HEK293T (cell line): ENCODE measurements at regions not wholly inside any gene's neighbourhood (a gene's known extent, or its start where the extent isn't known, plus 50 kb on each side); places are given as distances from the start of the nearest gene placed in this dataset.

Source experiments
- ARNT ChIP-seq: fragments of 450-650 bp; IDR thresholded peaks from 2 replicates; pipeline ENCODE4 v1.6.1; 2017; ENCODE audit warnings: mild to moderate bottlenecking
- BHLHE40 ChIP-seq: fragments of 450-650 bp; IDR thresholded peaks from 2 replicates; pipeline ENCODE4 v1.6.1; 2016; ENCODE audit warnings: mild to moderate bottlenecking, moderate library complexity, borderline replicate concordance
- CTBP1 ChIP-seq: fragments of 450-650 bp; IDR thresholded peaks from 2 replicates; pipeline ENCODE4 v1.6.1; 2016; ENCODE audit warnings: borderline replicate concordance
- ELF4 ChIP-seq: fragments of 450-650 bp; IDR thresholded peaks from 2 replicates; pipeline ENCODE4 v1.6.1; 2017; ENCODE audit warnings: antibody characterized with exemption
- FOXA1 ChIP-seq: fragments of 450-650 bp; IDR thresholded peaks from 2 replicates; pipeline ENCODE4 v1.6.1; 2016; ENCODE audit warnings: mild to moderate bottlenecking
- FOXK2 ChIP-seq: fragments of 450-650 bp; IDR thresholded peaks from 2 replicates; pipeline ENCODE4 v1.6.1; 2016; ENCODE audit warnings: mild to moderate bottlenecking
- FOXM1 ChIP-seq: fragments of 450-650 bp; IDR thresholded peaks from 2 replicates; pipeline ENCODE4 v1.6.1; 2017; ENCODE audit warnings: mild to moderate bottlenecking, borderline replicate concordance
- L3MBTL2 ChIP-seq: fragments of 450-650 bp; conservative IDR thresholded peaks from 2 replicates; pipeline ENCODE4 v1.6.1; 2016; ENCODE audit warnings: mild to moderate bottlenecking
- NFRKB ChIP-seq: fragments of 450-650 bp; IDR thresholded peaks from 2 replicates; pipeline ENCODE4 v1.6.1; 2016; ENCODE audit warnings: mild to moderate bottlenecking, moderate library complexity
- SP1 ChIP-seq: fragments of 450-650 bp; IDR thresholded peaks from 2 replicates; pipeline ENCODE4 v1.6.1; 2017
- SUZ12 ChIP-seq: fragments of 450-650 bp; IDR thresholded peaks from 2 replicates; pipeline ENCODE4 v1.6.1; 2016; ENCODE audit warnings: mild to moderate bottlenecking
- TARDBP ChIP-seq: fragments of 450-650 bp; IDR thresholded peaks from 2 replicates; pipeline ENCODE4 v1.6.1; 2016
- ZNF384 ChIP-seq: fragments of 450-650 bp; IDR thresholded peaks from 2 replicates; pipeline ENCODE4 v1.6.1; 2016
- TF ChIP-seq, protein P1 (sequence below): fragments of 450-650 bp; IDR thresholded peaks from 2 replicates; pipeline ENCODE4 v1.6.1; 2016

- TF ChIP-seq, protein P1, sequence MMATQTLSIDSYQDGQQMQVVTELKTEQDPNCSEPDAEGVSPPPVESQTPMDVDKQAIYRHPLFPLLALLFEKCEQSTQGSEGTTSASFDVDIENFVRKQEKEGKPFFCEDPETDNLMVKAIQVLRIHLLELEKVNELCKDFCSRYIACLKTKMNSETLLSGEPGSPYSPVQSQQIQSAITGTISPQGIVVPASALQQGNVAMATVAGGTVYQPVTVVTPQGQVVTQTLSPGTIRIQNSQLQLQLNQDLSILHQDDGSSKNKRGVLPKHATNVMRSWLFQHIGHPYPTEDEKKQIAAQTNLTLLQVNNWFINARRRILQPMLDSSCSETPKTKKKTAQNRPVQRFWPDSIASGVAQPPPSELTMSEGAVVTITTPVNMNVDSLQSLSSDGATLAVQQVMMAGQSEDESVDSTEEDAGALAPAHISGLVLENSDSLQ, result no peak
- TF ChIP-seq FOXK2, result no peak
- no peak for TF ChIP-seq SP1
- no peak for TF ChIP-seq NFRKB
- TF ChIP-seq TARDBP, result no peak
- TF ChIP-seq ZNF384, result no peak
- TF ChIP-seq FOXM1, result no peak
- no peak for TF ChIP-seq ARNT
- TF ChIP-seq SUZ12, result no peak
- TF ChIP-seq L3MBTL2, result no peak
- no peak for TF ChIP-seq ELF4
- TF ChIP-seq BHLHE40, result no peak
- no peak for TF ChIP-seq FOXA1
- no peak for TF ChIP-seq CTBP1
Measured at GRCh38 chr1:115170377-115170776, 81.1 kb upstream of the TSPAN2 start.
